GM12892 (cell line): ENCODE measurements at regions not wholly inside any gene's neighbourhood (a gene's known extent, or its start where the extent isn't known, plus 50 kb on each side); places are given as distances from the start of the nearest gene placed in this dataset.

Source experiments
- POLR2A ChIP-seq: IDR thresholded peaks from 2 replicates; pipeline ENCODE4 v1.6.1; 2011; ENCODE audit warnings: low read depth, low read length, control low read depth
- POLR2AphosphoS5 ChIP-seq: IDR thresholded peaks from 2 replicates; pipeline ENCODE4 v1.6.1; 2011; ENCODE audit warnings: low read depth, low read length, control low read depth
- TAF1 ChIP-seq: IDR thresholded peaks from 2 replicates; pipeline ENCODE4 v1.6.1; 2011; ENCODE audit warnings: low read depth, mild to moderate bottlenecking, control low read depth, low read length, borderline replicate concordance

DNA sequence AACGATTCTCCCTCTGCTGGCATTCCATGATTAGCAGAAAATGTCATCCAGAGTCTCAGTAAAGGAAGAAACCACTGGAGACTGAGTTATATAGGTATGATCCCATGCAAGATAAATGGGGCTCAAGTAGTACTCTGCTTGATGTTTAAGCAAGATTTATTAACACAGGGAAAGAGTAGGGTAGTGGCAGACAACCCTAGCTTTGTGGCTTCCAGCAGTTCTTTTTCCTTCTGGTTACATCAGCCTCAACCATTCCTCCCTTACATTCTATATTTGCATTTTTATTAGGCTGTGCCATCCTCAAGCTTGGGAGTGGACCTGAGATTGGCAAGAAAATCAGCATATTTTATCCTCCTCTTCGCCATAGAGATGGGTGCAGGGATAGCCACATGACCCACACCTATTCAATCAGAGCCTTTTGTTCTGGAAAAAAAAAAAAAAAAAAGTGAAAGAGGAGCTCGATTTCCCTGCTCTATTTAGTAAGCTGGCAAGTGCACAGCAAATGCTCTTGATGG is 402.1 kb downstream of the ZNF536 start:
- TF ChIP-seq TAF1 (no peak), POLR2A (no peak), POLR2AphosphoS5 (no peak)
